ENCODE measurements at regions not wholly inside any gene's neighbourhood (a gene's known extent, or its start where the extent isn't known, plus 50 kb on each side); places are given as distances from the start of the nearest gene placed in this dataset.

DNA sequence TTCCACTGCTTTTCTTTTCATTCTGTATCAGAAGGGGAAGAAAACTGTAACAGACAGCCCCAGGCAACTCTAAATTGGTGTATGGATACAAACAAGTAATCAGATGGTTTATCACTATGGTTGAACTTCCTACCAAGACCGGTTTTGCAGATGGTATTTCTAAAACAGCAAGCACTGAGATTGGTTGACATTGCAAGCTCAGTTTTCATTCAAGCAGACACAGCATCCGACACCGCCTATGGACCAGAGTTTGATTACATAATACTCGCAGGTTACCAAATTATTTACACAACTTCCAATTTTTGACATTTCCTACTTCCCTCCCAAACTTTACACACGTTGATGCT lies 209.9 kb downstream of the ALDH8A1 start:
- FAIRE-seq, result no peak
- CTCF ChIA-PET, result interaction anchor here (0.7 to 2.0 kb wide), 14 partner anchors 12 to 616 kb away, joined by 3 to 10 read pairs (median 3); no protein-coding TSS in a partner anchor

More for the DNA sequence above, 209.9 kb downstream of the ALDH8A1 start:
- no peak overlapping the region for H3K9ac ChIP-seq (replicated peaks; ENCODE audit: extremely low read depth, insufficient read depth, low read length)
- H3K4me2 ChIP-seq (ENCODE audit: insufficient read depth, low read length), result peak overlapping the region; percentile 86
- BruUV-seq (replicated peaks), result no TSS peak
- no peak overlapping the region for H3K4me3 ChIP-seq (replicated peaks in 1 of 3; ENCODE audit: insufficient read depth in 1 of 3, low read depth in 1 of 3, low read length in 3 of 3)
- H3K9me3 ChIP-seq (replicated peaks; ENCODE audit: control insufficient read depth, insufficient read depth, low read length), result no peaks in the 10 kb centered on the region
- H2AFZ ChIP-seq (ENCODE audit: low read depth, low read length), result no peak overlapping the region
- H3K27me3 ChIP-seq (ENCODE audit: control insufficient read depth in 2 of 2, insufficient read depth in 2 of 2, low read length in 2 of 2), result no peaks in the 10 kb centered on the region
- no peaks in the 10 kb centered on the region for H3K36me3 ChIP-seq (ENCODE audit: control insufficient read depth in 2 of 2, extremely low read depth in 1 of 2, insufficient read depth in 2 of 2, low read length in 2 of 2)
- peak overlapping the region; percentile 11 for H3K27ac ChIP-seq (ENCODE audit: insufficient read depth, low read depth, low read length)
- intact Hi-C loops (cut with micrococcal nuclease) (loop anchor here (1.0 to 2.0 kb wide), 2 partner anchors 19 to 190 kb away; no protein-coding TSS in a partner anchor), dilution Hi-C loops (cut with MboI; ENCODE audit: extremely low pct_ligation_motif_present, low sequenced_read_pairs) (no loop called here)
- H4K20me1 ChIP-seq (replicated peaks; ENCODE audit: control insufficient read depth, extremely low read depth, insufficient read depth, low read length), result no peaks in the 10 kb centered on the region
- POLR2A ChIA-PET, result interaction anchor here (0.6 kb wide), 1 partner anchor 82 kb away, joined by 3 read pairs; no protein-coding TSS in a partner anchor
- peaks cover 27% of the 10 kb centered on the region for H3K4me1 ChIP-seq (ENCODE audit: control insufficient read depth, extremely low read depth, insufficient read depth, low read length)
- H3K9me1 ChIP-seq (replicated peaks; ENCODE audit: control insufficient read depth, extremely low read depth, insufficient read depth, low read length), result no peaks in the 10 kb centered on the region
- TF ChIP-seq FOS (IDR thresholded peaks at IDR 0.05; ENCODE audit: borderline replicate concordance, insufficient read depth, low read length) (no peak), MYC (IDR thresholded peaks at IDR 0.05; ENCODE audit: low read depth, low read length) (no peak), EZH2 (IDR thresholded peaks at IDR 0.05; ENCODE audit: borderline replicate concordance, low read depth, low read length, severe bottlenecking) (no peak), POLR2A (IDR thresholded peaks at IDR 0.05; ENCODE audit: low read depth, low read length) (no peak), MAX (IDR thresholded peaks at IDR 0.05; ENCODE audit: insufficient read depth, insufficient read length) (no peak), POLR2AphosphoS5 (IDR thresholded peaks at IDR 0.05; ENCODE audit: insufficient read depth, low read depth, low read length) (no peak), GATA2 (IDR thresholded peaks at IDR 0.05; ENCODE audit: insufficient read depth, insufficient read length, low read depth, low read length) (no peak), JUN (IDR thresholded peaks at IDR 0.05; ENCODE audit: borderline replicate concordance, insufficient read depth, insufficient read length, low read depth) (no peak)
- TF ChIP-seq, protein P1, sequence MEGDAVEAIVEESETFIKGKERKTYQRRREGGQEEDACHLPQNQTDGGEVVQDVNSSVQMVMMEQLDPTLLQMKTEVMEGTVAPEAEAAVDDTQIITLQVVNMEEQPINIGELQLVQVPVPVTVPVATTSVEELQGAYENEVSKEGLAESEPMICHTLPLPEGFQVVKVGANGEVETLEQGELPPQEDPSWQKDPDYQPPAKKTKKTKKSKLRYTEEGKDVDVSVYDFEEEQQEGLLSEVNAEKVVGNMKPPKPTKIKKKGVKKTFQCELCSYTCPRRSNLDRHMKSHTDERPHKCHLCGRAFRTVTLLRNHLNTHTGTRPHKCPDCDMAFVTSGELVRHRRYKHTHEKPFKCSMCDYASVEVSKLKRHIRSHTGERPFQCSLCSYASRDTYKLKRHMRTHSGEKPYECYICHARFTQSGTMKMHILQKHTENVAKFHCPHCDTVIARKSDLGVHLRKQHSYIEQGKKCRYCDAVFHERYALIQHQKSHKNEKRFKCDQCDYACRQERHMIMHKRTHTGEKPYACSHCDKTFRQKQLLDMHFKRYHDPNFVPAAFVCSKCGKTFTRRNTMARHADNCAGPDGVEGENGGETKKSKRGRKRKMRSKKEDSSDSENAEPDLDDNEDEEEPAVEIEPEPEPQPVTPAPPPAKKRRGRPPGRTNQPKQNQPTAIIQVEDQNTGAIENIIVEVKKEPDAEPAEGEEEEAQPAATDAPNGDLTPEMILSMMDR (IDR thresholded peaks at IDR 0.05; ENCODE audit: extremely low read depth in 1 of 2, insufficient read depth in 1 of 2, low read depth in 1 of 2, low read length in 2 of 2), result no peak
- DNase-seq (ENCODE audit: low read depth, low spot score), result no peak
- no peaks in the 10 kb centered on the region for H3K79me2 ChIP-seq (ENCODE audit: control insufficient read depth, insufficient read depth, low read length)

All from endothelial cell of umbilical vein (primary cell).